ENCODE measurements at regions not wholly inside any gene's neighbourhood (a gene's known extent, or its start where the extent isn't known, plus 50 kb on each side); places are given as distances from the start of the nearest gene placed in this dataset.
A peak's percentile ranks its signal among the peaks of the same experiment; 100 is the strongest.

DNA sequence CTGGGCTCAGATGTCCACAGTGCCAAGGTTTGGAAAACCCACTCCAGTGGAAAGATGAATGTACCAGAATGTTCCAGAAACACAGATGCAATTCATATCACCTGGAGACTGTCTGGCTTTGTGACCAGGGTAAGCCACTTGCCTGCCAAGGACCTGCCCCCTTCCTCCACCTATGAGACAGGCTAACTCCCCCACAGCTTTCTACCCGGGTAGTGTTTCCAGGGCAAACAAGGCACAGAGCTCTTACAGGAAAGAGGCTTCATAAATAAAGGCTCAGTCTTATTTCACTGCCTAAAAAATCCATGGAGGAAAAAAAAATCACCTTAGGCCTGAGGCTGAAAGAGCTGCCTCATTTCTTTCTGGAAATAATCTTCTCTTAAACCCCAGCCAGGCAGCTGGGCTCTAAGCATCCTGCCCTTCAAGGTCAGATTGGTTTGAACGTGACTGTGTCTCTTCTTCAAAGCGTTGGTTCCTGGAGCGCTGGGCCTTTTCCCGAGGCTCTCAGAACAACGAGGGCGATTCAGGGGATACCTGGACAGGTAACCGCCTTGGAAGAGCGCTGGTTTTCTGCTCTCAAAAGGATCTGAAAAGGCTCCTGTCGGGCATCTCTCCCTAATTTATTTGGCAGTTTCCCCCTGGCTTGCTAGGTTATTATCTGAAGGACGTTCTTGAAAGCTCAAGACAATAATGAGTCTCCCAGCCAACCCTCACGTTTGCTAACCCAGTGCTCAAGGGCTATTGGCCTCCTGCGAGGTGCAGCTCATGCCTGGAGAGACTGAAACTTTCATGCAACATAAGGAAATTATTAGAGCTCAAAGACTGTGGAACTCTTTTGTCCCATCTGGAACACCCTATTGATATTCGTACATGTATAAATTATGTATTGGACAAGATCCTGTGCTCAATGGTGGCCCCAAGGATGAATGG is 199.2 kb upstream of the PMEPA1 start:
- DNase-seq, result no peak

DNA sequence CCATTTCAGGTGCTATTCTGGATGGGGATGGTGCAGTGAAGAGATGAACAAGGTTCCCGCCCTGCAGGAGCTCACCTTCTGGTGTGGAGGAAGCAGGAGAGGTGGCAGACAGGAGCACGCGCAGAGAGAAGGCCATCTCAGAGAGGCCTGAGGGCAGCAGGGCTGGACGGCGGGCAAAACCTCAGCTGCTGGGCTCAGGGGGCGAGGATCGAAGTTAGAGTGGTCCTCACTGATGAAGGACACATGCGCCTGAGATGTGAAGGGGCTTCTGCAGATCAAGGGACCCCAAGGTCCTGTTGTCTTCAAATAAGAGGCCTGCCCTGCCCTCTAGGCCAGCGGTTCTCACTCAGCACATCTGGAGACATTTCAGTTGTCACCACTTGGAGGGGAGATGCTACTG is 198.4 kb upstream of the PMEPA1 start:
- no peak for DNase-seq

DNA sequence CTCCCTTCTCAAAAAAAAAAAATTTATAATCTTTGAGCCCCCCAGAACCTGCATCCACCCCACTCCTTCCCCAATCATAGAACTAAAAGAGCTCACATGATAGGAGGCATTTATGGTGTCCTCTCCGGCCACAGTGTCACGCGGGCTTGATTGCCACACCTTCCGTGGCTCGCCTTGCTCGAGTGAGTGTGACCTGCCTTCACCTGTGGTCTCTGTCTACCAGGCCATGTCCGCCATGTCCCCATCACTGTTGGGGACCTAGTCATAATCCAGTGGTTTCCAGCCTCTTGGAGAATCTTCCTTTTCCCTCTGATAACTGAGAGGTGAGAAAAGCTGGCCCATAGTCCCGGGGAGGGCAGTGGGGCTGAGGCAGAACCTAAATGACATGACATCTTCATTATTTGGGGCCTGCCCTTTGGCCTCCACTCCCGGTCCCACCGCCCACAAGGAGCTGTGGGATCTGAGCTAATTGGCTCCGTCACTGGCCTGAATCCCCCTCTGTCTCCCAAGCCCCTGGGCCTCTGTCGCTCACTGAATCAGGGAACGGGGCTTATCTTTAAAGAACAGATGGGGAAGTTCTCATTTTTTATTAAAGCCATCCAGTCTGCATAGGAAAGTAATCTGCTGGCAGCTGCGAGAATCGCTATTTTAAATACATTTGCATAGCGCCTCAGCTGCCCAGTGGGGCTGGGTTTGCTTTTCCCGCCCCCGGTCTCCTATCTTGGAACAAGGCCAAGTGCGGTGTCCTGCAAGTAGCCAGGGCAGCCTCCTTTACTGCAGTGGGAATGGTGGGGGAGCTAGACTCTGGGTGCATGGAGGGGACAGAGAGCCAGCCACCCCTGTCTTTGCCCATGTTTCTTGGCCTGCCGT is 197.6 kb upstream of the PMEPA1 start:
- DNase-seq, result no peak

DNA sequence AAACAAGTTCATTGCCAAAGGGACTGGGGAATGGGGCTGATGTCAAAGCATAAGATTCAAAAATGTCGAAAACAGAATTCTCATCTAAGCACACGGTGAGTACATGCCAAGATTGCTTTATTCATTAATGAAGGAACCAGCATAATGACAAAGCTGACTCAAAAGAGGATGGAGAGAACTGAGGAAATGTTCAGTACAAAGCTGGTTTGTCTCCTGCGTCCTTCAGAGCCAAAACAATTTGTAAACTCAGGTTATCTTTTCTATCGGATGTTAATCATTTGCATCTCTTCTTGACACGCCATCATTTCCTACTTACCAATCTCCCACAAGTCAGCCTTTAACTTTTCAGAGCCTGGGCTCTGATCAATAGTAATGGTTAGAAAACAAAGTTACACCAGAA is 195.6 kb upstream of the PMEPA1 start:
- DNase-seq, result no peak

DNA sequence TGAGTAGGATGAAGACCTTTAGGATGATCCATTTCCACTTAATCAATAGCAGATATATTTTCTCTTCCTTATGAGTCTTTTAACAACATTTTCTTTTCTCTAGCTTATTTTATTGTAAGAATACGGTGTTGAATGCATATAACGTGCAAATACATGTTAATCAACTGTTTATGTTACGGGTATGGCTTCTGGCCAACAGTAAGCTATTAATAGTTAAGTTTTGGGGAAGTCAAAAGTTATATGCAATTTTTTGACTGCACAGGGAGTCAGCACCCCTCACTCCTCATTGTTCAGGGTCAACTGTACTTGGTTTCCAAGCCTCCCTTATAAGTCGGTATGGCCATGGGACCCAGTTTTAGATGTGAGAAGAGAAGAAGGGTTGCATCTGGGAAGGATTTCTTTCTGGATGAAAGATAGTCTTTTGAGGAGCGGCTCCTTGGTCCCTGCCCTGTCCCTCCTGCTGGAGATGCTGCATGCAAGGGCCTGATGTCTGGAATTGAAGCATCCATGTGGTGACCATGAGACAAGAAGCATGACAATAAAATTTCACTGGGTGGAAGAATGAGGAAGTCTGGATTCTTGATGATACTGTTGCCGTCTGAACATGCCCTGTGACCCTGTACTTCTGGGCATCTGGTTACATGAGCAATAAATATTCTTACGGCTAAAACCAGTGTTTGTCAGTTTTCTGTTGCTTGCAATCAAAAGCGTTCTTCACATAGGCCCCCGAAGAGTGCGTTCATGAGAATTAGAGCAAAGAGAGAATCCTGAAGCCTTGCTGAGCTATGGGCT is 194.7 kb upstream of the PMEPA1 start:
- no peak for DNase-seq

DNA sequence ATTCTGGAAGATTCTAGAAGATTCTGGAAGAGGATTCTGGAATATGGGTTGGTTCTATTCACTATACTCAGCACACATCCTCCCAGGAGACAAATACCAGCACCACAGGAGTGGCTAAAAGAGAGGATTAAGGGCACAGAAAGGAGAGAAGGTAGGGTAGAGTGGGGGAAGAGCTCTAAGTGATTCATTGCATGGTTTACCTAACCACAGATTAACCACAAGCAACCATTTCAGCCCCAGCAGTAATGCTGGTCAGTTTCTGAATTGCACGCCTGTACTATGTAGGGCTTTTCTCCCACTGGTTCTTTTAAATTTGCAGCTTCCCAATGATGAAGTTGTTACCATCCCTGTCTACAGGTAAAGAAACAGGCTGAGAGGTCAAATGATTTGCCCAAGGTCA is 192.7 kb upstream of the PMEPA1 start:
- no peak for DNase-seq

DNA sequence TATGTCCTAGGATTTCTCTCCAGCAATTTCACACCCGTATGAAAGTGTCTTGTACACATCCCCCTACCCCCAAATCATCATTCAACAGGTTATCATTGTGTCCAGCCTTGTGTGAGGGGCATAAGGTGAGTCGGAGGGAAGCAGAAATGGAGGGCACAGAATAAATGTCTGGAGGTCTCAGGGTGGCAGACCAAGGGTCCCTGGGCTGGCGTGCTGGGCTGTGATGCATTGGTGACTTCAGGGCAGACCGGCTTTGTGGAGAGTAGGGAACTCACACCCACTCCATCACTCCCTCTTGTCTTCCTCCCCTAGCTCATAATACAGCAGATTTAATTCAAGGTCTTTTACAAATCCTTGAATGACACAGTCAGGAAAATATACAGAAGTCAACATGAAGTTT is 191.7 kb upstream of the PMEPA1 start:
- no peak for DNase-seq

DNA sequence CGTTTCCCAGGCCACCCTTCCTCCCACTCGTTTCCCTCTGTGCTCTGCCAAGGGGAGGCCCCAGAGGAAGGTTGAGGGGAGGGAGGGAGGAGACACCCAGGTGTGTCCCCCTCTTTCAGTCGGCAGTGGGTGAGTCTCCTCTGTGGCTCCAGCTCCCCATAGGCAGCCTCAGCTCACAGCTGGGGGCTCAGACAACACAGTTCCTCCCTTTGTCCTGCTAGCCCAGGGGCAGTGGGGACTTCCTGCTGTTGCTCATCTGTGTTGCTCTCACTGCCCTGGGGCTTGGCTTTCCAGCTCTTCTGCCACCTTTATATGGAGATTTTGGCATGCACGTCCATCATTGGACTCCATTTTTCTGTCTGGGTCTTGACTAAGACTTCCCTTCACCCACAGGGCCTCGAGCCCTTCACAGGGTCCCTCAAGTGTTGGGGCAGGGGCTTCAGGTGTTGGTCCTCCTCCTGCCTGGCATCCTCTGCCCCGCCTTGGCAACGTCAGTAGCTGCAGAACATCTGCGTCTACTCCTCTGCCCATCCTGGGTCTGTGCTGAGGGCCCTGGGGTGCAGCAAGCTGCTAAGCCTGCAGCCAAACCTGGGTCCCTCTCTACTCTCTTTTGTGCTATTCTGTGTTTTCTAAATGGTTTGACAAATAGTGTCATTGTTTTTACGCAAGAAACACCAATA is 190.6 kb upstream of the PMEPA1 start:
- DNase-seq, result no peak

DNA sequence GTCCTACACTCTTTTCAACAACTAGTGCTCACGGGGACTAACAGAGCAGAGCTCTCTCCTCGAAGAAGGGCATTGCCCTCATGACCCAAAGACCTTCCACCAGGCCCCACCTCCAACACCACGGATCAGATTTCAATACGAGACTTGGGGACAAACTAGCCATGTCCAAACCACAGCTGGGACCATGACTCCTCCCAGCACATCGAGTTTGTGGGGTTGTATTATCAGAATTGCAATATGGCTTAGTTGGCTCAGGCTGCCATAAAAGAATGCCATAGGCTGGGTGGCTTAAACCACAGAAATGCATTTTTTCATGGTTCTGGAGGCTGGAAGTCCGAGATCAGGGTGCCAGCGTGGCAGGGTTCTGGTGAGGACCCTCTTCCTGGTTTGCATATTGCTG is 189.7 kb upstream of the PMEPA1 start:
- no peak for DNase-seq

DNA sequence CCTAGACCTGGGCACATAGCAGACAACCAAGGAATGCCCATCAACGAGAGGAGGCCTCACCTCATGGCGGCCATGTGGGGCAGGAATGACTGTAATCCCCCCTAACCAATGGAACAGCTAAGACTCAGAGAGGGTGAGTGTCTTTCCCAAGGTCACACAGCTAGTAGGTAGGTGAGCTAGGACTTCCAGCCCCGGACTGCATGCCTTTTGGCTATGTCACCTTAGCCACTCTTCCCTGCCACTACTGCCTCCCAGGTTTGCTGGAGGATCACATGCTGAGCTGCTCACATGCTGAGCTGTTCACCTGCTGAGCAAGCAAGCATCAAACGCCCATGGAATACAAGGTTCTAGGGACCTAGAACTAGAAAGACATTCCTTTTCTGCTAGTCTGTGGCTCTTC is 188.5 kb upstream of the PMEPA1 start:
- no peak for DNase-seq

DNA sequence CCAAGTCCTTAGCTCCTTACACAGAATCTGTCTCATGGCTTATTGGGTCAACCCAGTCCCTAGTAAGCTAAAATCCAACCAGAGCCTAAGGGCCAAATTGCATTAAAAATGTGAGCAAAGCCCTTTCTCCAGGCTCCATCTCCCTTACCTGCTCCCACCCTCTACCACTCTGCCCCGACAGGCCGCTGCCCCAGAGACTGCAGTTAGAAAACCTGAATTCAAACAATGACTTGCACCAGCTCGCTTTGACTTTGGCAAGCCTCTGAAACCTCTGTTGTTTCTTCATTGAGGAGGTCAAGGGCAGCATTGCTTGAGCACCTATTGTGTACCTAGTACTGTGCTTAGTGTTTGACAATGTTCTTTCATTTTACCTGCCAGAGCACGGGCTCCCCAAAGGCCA is 188.1 kb upstream of the PMEPA1 start:
- no peak for DNase-seq

DNA sequence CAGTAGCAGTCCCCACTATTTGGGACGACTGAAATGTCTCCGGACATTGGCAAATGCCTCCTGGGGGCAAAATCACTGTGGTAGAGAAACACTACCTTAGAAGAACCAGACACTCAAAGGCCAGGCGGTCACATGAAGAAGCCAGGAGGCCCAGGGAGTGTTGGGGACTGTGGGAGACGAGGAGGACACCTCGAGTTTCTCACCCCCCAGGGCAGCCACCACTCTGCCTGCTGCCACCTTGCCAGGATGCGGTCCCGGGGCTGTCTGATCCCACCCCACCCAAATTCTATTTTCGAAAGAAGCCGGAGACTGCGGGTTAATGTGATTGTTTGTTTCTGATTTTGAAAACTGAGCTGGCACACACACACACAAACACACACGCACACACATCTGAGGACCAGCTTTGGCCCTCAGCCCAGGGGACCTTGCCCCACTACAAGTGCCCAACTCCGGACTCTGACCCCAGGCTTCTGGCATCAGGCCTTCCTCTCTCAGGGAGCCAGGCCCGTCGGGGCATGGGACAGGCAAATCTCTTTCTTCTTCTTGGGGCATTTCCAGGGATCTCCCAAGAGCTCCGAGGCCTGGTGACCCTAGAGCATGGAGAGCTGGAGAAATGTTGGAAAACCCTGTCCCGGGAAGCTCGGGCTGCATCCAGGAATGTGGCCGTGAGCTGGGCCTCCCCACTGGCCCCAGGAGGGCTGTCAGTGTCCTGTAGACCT is 187.5 kb upstream of the PMEPA1 start:
- no peak for DNase-seq

DNA sequence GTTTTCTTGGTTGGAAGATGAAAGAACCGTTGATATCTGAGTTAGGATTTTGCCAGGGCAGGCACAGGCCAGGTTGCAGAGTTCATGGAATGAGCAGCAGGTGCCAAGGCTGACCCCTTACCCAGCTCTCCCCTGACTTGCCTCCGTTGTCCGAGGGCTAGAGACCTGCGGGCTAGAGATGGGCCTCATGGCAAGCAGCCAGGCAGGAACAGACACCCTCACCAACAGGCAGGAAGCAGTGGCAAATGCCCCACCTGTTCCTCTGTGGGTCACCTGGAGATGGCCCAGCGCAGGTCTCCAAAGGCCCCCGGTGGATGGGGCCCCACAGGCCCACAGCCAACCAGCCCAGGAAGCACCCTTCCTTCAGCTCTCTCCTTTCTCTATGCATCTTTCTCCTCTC is 186.7 kb upstream of the PMEPA1 start:
- no peak for DNase-seq

DNA sequence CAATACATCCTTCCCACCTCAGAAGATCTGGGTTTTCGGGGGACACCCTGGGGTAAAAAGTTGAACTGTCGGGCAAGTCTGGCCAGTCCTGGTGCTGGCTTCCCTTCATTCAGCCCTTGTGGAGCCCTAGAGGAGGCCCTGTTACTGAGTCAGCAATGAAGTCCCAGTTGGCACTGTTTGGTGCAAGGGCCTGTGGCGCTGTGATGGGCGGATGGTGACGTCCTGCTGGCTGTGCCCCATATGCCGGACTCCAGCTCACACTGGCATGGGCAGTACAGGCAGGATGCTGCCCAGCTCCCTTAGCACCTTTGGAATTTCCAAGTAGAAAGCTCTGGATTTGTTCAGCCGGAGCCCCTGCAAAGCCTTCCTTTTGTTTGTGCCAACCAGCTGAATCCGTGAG is 186.2 kb upstream of the PMEPA1 start:
- no peak for DNase-seq

DNA sequence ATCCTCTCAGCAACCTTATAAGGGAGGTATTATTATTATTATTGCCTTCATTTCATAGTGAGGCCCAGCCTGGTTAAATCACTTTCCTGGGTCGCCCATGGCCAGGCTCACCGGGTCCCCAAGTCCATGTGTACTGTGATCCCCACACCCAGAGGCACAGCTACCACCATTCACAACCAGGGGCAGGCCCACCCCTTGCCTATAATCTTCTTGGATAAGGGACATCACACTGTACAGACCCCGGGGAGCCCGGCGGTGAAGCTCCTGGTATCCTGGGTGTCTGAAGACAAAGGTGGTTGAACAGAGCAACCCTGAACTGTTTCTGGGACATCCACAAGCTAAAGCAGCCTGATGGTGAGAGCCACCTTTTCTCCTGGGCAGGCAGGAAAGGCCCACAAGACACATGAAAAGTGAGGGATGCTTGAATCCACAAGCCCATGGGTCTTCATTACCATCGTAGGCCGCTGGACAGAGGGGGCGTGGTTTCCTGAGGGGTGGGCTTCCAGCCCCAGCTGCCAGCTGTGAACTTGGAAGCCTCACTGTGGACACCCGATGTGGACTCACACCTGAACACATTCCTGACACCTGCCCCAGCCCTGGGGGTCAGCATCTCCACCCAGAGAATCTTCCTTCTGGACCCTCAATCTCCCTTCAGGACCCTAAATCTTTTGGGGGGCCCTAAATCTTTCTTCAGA is 185.5 kb upstream of the PMEPA1 start:
- no peak for DNase-seq

DNA sequence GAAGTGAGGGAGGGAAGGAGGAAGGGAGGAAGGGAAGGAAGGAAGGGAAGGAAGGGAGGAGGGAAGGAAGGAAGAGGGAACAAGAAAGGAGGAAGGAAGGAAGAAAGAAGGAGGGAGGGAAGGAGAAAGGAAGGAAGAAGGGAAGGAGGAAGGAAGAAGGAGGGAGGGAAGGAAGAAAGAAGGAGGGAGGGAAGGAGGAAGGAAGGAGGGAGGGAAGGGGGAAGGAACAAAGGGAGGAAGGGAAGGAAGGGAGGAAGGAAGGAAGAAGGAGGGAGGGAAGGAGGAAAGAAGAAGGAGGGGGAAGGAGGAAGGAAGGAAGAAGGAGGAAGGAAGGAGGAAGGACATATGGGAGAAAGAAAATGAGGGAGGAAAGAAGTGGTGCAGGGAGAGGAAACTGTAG is 184.7 kb upstream of the PMEPA1 start:
- DNase-seq, result no peak

DNA sequence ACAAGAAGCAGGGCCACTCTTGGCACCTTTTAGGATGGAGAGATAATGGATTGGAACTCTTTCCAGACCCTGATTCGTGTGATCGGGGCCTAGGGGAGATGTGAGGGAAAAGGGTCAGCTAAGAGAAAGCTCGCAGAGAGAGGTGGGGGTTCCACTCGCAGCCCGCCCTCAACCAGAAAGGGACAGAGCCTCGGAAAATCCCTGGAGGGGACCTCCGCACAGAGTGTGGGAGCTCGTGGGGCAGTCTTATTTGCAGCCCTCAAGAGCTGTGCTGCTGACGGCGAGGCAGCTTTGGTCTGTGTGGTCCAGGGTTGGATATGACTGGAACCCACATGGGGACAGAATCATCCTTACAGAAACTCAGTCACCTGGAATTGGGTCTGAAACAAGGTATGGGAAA is 184.3 kb upstream of the PMEPA1 start:
- no peak for DNase-seq

DNA sequence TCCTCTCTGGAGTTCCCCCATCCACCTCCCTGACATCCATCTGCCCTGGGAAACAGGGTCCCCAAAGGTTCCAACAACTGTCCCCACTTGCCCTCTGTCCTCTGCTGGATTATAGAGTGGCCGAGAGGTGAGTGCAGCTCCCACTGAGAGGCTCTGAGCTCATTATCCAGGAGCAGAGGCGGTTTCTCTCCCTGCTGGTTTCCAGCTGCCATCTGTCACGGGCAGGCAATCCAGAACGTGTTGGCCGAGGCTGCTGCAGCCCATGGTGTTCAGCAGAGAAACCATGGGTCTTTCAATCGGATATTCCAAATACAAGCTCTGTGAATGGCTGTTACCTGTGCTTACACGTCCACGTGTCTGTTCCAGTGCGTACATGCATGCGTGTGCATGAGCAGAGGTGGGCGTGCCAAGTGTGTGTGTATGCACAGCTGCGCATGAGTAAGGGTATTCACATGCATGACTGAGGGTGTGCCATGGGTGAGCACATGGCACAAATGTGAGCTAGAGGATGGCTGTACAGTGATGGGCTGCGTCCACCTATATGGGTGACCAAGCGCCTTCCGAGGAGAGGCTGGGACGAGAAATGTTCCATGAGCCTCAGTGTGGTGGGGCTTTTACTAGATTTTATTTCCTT is 183.7 kb upstream of the PMEPA1 start:
- DNase-seq, result peak; percentile 49

DNA sequence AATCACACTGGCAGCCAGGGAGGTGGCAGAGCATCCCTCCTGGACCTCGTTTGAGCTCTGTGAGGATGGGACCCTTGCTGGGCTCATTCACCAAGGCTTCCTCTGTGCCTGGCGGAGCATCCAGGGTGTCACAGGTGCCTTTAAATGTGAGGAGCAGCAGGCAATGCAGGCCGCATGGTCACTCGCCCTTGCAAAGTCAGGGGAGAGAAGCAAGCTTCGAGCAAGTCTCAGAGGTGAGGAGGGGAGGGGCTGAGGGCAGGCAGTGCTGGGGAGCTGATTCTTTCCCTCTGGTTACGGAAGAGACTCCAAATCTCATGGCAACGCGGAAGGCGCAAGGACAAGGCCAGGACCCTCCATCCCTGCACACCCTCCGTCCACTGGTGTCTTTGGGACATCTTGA is 182.7 kb upstream of the PMEPA1 start:
- no peak for DNase-seq

DNA sequence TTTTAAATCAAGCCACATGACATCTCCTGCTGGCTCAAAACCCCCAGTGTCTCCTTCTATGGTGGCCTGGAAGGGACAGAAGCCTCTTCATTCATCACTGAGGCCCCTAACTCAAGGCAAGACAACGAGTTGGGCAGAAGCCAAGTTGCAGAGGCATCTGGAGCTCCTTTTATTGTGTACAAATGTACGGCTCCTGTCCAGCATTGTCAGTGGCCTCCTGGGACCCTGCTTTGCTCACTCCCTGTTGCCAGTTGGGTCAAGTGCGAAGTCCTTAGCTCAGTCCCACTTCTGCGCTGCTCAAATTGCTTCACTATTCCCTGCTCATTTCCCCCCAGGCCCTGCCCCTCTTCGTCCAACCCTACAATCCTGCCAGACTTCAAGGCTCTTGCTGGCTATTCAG is 181.2 kb upstream of the PMEPA1 start:
- DNase-seq, result no peak
